SU-DHL-6 (cell line): ENCODE measurements at regions not wholly inside any gene's neighbourhood (a gene's known extent, or its start where the extent isn't known, plus 50 kb on each side); places are given as distances from the start of the nearest gene placed in this dataset.

ENCODE experiments used
- EZH2phosphoT487 ChIP-seq: fragments of 200-600 bp; sonication (generic), shearing (Covaris generic); conservative IDR thresholded peaks from 2 replicates; pipeline ENCODE4 v1.6.1; 2018; ENCODE audit warnings: mild to moderate bottlenecking, antibody characterized with exemption, low read length, moderate library complexity, mixed read lengths
- TF ChIP-seq, protein P1 (sequence below): fragments of 200-600 bp; sonication (generic); IDR thresholded peaks from one replicate; pipeline ENCODE4 v1.5.1; 2017; ENCODE audit warnings: antibody characterized with exemption, mild to moderate bottlenecking, low read length, moderate library complexity; ENCODE audit not compliant: insufficient read depth, poor library complexity, severe bottlenecking

DNA sequence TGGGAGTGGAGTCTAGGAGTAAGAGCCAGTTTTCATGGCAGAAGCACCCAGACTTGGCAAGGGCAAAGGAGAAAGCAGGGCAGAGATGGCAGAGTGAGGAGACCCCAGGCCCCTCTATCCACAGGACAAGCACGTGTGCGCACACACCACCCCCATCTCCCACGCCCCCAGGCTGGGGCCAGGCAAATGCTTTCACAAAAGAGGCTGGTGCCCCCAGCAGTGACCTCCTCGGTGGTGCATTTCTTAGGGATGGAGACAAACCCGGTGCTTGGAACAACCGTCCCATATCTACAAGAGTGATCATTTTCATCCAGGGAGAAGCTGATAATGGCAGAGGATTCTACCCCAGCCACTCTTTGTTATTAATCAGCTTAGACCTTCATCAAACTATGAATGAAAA, 62.0 kb downstream of the KCNF1 start:
- no peak for TF ChIP-seq EZH2phosphoT487
- TF ChIP-seq, protein P1, sequence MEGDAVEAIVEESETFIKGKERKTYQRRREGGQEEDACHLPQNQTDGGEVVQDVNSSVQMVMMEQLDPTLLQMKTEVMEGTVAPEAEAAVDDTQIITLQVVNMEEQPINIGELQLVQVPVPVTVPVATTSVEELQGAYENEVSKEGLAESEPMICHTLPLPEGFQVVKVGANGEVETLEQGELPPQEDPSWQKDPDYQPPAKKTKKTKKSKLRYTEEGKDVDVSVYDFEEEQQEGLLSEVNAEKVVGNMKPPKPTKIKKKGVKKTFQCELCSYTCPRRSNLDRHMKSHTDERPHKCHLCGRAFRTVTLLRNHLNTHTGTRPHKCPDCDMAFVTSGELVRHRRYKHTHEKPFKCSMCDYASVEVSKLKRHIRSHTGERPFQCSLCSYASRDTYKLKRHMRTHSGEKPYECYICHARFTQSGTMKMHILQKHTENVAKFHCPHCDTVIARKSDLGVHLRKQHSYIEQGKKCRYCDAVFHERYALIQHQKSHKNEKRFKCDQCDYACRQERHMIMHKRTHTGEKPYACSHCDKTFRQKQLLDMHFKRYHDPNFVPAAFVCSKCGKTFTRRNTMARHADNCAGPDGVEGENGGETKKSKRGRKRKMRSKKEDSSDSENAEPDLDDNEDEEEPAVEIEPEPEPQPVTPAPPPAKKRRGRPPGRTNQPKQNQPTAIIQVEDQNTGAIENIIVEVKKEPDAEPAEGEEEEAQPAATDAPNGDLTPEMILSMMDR: no peak
